HK-2 (cell line): ENCODE measurements at regions not wholly inside any gene's neighbourhood (a gene's known extent, or its start where the extent isn't known, plus 50 kb on each side); places are given as distances from the start of the nearest gene placed in this dataset.
A peak's percentile ranks its signal among the peaks of the same experiment; 100 is the strongest.
"Not testable (repeated sequence)": the region's sequence is repeated elsewhere in the genome, so short reads cannot be mapped to it uniquely, and the experiment has no call there.

Experiments used
- DNase-seq: peaks from one replicate; pipeline ENCODE4 v3.0.0-alpha.2; 2018; ENCODE audit not compliant: unreplicated experiment

DNA sequence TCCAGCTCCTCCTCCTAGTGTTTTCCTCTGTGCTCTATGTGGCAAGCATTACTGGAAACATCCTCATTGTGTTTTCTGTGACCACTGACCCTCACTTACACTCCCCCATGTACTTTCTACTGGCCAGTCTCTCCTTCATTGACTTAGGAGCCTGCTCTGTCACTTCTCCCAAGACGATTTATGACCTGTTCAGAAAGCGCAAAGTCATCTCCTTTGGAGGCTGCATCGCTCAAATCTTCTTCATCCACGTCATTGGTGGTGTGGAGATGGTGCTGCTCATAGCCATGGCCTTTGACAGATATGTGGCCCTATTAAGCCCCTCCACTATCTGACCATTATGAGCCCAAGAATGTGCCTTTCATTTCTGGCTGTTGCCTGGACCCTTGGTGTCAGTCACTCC lies 64.0 kb downstream of the OR4F15 start:
- DNase-seq, result not testable (repeated sequence)

DNA sequence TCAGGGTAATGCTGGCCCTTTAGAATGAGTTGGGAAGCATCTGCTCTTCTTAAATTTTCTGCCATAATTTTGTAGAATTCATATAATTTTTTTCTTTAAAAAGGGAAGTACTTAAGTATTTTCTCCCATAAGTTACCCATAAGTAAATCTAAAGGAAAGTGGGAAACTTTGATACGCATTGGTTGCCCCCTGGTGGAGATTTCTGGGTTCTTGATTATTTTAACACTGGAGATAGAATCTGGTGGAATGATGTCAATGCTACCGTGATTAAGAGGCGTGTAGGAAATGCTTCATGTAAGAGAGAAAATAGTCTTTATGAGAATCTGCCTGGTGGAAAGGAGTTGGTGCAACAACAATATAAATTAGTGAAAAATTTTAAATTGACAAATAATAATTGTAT lies 65.6 kb downstream of the OR4F15 start:
- DNase-seq, result not testable (repeated sequence)

DNA sequence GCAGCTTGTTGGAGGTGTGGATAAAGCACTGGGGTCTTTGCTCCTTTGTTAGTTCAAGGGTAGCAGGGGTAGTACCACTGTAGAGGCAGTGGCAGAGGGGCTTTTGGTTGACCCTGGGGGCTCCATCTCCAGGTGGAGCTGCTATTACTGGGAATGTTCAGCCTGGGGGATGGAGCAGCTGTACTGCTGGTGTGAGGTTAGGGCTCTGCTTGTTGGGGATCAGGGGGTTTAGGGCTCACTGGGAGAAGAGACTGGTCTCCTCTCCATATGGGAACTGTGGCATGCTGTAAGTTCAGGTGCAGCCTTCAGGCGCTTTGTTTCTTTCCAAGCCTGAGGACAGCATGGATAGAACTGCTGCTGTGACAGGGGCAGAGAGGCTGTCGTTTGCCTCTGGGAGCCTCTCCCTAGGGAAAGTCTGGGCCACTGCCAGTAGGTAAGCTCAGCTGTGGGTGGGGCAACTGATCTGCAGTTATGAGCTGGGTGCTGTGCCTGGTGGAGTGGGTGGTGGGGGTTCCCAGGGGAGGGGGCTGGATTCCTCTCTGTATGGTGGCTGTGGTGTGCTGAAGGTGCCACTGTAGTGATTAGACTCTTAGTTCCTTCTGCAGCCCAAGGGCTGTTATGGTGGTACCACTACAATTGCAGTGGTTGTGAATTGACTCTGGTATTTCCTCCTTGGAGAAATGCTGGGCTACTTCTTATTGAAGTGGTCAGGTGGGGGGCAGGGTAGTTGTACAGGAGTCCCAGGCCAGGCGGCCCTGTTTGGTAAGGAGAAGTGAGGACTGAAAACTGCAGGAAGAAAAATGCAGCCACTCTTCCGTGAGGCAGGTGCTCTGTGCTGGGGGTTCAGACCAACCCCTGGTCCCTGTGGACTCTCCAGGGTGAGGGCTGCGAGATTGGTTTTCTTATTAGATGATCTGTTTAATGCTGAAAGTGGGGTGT lies 100.6 kb downstream of the OR4F15 start:
- not testable (repeated sequence) for DNase-seq

DNA sequence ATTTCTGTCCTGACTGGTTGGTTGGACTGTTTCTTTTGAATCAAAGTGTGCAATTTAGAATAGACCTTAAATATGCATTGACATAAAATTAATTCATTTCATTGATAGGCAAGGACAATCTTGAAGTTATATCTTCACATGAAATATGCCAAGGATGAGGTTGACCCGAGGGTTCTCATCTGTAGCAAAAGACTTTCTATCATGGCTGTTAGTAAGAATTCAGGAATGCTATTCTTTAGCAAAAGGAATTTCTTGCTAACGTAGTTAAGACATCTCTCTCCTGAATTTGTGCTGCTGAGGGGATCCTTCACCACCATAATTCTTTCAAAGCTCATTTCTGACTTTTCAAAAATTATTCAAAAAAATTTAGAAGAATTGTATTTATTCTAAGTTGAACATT lies 112.6 kb downstream of the OR4F15 start:
- not testable (repeated sequence) for DNase-seq

DNA sequence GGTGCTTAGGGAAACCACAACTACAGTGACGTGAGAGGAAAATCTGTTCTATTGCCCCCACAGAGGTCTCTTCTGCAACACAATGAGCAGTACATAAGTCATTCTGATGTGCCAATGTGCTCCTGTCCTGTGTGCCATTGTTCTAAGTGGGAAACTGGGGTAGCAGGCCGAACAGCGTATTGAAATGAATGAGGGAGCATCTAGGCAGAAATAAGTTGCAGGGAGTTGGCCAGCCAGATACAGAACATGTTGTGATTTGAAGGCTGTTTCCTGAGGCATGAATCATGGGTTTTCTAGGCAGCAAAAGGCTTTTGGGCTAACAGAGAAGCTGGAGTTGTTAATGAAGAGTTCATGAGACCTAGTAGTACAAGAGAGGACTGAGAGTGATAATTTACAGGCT lies 122.5 kb downstream of the OR4F15 start:
- not testable (repeated sequence) for DNase-seq

DNA sequence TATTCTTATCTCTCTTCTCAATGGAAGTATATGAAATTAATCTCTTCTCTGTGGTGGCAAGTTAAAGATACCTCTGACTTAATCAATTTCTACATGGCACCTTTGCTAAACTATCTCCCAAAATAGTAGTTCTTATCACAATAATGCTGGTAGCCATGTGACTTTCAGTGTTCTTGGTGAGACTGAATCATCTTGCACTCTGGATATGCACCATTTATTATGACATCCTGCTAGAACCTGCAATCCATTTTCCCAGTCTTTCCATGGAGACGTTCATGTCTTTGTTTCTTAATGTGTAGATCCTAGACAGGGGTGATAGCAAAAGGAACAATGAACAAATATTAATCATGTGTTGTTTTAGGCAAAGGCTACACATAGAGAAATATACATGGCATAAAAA lies 125.4 kb downstream of the OR4F15 start:
- not testable (repeated sequence) for DNase-seq

DNA sequence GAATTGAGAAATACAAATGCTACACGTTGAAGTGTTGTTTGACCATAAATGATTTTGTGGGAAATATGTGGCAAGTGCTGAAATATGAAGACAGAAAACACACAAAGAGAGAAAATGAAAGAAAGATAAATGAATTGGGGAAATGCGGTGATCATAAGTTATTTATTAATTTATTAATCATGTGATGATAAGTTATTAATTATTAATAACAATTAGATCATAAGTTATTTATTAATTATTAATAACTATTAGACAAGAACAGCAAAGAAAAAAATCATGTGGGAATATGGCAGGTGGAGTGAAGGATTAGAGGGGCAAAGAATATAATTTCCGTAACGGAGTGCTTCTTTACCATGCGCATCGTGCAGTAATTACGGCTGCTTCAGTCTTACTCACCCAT lies 126.6 kb downstream of the OR4F15 start:
- not testable (repeated sequence) for DNase-seq

DNA sequence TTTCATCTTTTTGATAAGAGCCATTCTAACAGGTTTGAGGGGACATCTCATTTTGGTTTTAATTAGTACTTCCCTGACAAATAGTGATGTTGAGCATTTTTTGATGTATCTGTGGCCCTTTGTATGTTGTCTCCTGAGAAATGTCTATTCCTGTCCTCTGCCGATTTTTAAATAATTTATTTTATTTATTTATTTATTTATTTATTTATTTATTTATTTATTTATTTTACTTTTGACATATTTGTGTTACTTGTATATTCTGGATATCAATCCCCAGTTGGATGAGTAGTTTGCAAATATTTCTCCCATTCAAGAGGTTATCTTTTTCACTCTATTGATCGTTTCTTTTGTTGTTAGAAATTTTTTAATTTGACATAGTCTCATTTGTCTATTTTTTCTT lies 133.9 kb downstream of the OR4F15 start:
- DNase-seq, result not testable (repeated sequence)

DNA sequence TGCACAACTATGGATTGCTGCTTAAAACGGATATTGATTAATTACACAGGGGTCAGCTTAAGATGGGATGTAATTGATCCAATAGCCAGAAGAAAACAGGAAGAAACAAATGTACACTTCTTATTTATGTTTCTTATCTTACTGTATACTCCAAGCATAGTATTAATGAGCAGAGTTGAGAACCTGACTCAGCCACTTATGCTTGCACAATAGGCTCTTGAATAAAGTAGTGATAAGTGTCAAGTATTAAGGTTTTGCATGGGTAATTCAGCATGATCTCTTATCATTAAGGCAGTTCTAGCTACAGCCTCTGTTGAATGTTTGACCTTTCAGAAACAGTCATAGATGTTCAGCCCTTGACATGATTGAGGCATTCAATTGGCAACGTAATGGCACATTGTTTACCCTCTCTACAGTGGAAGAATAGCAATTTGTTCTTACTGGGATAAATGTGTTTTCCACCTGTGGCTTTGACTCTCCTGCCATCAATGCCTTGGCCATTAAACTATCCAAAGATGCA lies 136.5 kb downstream of the OR4F15 start:
- DNase-seq, result not testable (repeated sequence)

DNA sequence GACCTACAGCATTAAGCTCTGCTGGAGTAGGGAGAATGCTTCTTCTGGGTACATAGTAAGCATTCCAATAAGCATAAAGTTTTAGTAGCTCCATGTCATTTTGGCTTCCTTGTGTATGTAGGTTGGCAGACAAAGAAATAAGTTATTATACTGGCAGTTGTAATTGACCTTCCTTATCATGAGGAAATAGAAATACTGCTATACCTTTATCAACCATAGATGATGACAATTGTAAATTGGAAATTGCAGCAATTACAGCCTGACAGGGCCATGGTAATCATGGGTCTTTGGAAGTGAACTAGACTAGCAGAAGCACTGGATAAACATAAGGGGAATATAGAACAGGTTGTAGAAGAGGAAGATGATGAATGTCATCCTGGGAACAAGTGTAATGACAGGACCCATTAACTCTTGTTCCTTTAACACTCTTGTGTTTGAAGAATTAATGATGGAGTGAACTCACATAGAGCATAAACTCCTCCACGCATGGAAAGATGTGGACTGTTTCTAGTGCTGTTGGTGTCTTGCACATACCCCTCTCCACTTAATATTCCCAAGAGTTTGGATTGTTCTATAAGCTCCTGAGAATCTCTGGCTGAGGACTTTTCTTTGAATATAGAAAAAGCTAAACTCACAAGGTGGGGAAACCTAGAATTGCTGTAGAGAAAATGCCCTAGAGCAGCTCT lies 137.5 kb downstream of the OR4F15 start:
- not testable (repeated sequence) for DNase-seq

DNA sequence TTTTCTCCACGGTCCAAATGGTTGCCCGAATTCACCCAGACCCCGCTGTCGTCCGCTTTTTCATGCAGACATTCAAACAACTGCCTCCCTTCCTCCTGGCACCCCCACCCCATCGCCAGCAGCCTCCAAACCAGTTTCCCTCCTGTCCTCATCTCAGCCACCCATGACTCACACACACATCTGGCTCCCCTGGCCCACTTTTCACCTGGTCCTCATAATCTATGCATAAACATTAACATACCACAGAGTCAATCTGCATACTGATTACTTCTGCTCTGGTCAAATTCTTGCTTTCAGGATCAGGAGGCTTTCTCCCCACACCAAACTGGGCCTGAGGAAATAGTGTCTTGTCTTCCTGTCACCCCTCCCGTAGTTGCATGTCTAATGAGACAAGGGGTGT lies 142.0 kb downstream of the OR4F15 start:
- DNase-seq, result not testable (repeated sequence)

DNA sequence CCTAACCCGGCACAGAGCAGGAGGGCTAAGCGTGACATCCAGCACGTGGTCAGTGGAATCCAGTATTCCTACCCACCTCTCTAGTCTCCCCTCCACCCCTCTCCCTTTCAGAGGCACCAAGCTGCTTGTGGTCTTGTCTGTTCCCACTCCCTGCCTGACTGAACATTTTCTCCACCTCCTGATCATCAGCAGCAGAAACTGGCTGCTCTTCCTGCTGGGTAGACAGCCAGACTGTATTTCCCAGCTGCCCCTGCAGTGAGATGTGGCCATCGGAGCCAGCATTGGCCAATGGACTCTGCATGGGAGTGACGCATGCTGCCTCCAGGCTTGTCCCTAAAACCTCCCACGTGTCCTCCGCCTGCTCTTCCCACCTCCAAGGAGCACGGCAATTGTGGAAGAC lies 143.8 kb downstream of the OR4F15 start:
- not testable (repeated sequence) for DNase-seq

DNA sequence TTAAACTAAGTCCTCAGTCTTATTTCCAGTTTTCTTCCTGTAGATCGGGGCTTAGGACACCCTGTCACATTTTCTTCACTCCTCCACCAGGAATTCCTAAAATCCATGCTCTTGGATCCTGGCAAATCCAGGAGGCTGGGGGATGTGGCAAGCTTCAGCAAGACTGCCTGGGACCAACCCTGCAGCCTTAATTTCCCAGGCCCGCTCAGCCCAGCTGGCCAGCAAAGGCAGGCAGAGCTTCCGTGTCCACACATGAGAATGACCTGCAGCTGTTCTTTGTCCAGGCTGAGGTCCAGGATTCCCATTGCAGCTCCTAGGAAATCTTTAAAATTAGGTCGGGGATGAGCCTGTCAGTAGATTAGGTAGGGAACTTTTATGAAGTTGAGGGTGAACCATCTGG lies 146.7 kb downstream of the OR4F15 start:
- not testable (repeated sequence) for DNase-seq

DNA sequence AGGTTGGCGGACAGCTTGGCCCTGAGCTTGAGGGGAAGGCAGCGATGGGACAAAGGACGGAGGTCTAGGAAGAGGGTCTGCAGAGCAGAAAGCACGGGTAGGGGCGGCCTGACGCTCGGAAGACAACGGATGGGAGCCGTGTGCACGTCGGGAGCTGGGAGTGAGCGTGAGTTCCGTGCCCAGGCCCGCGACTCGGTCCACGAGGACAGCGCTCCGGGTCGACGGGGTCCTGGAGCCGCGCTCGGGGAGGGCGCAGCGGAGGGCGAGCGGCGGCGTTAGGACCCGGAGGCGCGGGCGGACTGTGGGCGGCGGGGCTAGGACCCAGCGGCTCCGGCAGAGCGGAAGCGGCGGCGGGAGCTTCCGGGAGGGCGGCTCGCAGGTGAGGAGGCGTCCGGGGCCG lies 149.3 kb downstream of the OR4F15 start:
- not testable (repeated sequence) for DNase-seq

DNA sequence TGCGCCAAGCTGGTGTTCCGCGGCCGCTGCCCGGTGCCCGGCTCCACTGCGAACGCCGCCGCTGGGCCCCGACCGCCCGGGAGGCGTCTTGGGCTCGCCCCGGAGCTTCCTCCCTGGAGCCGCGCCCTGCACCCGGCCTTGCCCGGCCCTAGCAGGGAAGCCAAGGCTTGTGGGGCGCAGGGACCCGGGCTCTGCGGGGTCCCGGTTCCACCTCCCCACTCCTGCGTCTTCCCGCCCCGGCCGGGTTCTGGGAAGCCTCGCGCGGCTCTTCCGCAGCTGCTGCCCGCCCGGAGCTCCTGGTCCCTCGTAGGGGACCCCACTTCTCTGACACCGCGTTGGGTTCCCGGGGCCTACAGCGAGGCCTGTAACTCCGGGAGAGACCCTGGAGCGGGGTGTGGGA lies 149.8 kb downstream of the OR4F15 start:
- DNase-seq, result not testable (repeated sequence)

DNA sequence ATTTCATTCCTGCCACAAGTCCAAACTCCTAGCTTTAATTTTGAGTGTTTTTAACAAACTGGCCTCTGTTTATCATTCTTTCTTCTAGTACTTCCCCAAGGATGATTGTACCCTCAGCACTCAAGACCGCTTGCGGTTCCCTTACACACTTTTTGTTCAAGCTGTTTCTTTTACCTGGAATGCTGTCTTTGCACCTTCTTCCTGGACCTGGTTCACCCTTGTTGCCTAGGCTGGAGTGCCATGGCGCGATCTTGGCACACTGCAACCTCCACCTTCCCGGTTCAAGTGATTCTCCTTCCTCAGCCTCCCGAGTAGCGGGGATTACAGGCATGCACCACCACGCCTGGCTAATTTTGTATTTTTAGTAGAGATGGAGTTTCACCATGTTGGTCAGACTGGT lies 151.7 kb downstream of the OR4F15 start:
- not testable (repeated sequence) for DNase-seq

DNA sequence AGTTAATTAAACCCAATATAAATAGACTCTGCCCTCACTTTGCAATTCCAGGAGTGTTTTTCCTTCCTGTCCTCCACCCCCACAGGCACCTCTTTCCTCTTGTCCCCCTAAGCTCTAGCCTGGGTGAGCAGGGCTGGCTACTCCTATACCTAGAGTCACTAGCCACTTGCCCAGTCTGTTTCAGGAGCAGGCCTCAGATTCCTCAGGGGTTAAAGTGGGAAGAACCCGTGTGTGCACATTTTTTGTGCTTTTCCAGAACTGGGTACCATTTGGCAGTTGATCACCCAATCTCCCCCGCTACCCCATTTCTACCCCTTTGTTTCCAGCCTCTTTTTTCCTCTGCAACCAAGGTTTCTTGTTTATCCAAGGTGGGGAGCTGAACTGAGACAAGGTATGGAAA lies 153.4 kb downstream of the OR4F15 start:
- not testable (repeated sequence) for DNase-seq

DNA sequence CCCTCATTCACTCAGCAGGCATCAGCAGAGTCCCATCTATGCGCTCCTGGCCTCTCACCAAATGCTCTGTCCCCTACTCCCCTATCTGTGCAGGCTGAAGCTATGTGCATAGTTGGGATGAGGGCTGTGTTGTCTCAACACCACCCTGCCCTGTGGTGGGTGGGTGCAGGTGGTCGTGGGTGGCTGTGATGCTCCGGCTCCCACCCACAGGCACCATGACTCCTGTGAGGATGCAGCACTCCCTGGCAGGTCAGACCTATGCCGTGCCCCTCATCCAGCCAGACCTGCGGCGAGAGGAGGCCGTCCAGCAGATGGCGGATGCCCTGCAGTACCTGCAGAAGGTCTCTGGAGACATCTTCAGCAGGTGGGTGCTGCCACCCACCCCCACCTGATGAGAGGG lies 153.9 kb downstream of the OR4F15 start:
- not testable (repeated sequence) for DNase-seq

DNA sequence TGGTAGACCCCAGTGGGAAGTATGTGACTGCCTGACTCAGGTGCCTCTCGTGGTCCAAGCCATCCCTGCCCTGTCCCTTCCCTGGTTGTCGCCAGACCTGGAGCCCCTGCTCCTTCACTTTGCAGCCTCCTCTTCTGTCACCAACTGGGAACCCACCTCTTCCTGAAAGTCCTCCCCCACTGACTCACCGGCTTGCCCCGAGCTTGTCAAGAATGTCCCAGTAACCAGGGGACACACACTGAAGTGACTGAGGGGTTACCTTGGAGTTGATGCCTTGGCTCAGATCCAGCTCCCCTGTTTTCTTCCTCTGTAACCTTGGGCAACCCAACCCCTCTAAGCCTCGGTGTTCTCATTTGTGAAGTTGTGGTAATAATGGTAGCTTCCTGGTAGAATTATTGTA lies 155.4 kb downstream of the OR4F15 start:
- not testable (repeated sequence) for DNase-seq

DNA sequence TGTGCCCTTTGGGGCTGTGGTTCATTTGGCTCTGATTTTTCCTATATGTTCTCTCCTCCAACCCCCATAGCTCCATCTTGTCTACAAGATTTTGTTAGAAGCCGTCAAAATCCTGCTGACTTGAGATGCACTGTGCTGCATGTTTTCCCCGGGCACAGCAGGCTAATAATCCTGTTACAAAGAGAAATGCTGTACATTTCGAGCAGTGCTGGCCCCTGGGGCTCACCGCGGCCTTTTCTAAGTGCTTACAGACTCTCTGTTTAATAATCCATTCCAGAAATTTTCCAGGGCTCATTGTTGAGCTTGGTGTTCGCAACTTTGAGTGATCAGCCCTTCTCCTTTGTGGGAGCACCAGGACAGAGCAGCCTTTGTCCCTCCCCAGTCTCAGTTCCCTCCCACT lies 158.6 kb downstream of the OR4F15 start:
- not testable (repeated sequence) for DNase-seq

DNA sequence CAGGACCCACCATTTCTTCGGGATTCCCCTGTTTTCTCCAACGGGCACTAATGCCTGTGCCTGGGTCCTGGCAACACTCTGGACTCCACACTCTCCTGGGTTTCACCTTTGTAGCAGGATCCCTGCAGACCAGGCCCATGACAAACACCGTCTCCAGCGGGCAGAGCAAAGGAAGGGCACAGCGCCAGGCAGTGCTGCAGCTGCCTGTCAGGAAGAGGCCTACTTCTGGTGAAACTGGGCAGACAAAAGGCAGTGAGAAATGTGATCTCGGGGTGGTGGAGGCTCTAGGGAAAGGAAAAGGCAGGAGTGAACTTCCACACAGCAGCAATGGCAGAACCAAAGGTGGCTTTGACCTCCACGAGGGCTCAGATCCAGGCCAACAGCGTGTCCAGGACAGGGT lies 165.3 kb downstream of the OR4F15 start:
- DNase-seq, result not testable (repeated sequence)

DNA sequence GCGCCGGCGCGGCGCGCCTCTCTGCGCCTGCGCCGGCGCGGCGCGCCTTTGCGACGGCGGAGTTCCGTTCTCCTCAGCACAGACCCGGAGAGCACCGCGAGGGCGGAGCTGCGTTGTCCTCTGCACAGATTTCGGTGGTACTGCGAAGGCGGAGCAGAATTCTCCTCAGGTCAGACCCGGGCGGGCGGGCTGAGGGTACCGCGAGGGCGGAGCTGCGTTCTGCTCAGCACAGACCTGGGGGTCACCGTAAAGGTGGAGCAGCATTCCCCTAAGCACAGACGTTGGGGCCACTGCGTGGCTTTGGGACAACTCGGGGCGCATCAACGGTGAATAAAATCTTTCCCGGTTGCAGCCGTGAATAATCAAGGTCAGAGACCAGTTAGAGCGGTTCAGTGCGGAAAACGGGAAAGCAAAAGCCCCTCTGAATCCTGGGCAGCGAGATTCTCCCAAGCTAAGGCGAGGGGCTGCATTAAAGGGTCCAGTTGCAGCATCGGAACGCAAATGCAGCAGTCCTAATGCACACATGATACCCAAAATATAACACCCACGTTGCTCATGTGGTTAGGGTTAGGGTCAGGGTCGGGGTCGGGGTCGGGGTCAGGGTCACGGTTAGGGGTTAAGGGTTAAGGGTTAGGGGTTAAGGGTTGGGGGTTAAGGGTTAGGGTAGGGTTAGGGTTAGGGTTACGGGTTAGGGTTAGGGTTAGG lies 168.4 kb downstream of the OR4F15 start:
- peak; percentile 20 for DNase-seq
